HG02840 (cell line): ENCODE measurements at regions not wholly inside any gene's neighbourhood (a gene's known extent, or its start where the extent isn't known, plus 50 kb on each side); places are given as distances from the start of the nearest gene placed in this dataset.

Source experiments
- ATAC-seq: cut with Tn5 transposase; IDR thresholded peaks from one replicate; pipeline ENCODE4 v1.9.1; 2021; ENCODE audit warnings: mild to moderate bottlenecking, moderate library complexity, moderate number of reproducible peaks; ENCODE audit not compliant: unreplicated experiment, low FRiP score

DNA sequence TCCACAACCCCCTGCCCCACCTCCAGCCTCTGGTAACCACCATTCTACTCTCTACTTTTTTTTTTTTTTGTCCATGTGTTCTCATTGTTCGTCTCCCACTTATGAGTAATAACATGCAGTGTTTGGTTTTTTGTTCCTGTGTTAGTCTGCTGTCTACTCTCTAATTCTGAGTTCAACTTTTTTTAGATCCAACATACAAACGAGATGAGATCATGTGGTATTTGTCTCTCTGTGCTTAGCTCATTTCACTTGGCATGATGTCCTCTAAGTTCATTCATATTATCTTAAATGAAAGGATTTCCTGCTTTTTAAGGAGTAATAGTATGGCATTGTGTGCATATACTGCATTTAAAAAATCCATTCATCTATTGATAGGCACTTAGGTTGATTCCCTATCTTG is 130.9 kb downstream of the NMUR2 start:
- ATAC-seq = no peak

DNA sequence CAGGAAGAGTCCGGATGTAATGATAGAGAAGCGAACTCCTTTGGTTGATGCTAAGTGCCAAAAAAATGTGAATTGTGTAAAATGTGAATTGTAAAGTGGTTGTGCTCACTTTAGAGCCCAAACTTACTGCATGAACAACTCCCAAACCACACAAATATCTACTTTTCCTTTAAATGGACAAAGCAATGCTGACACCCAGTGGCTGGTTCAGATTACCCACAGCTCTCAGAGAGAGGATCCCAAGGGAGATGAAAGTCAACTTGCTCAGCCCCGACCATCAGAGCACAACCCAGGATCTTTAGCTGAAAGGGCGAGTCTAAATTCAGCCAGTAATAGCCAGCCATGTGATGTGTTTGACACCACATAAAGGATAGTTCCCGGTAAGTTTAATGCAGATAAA is 133.7 kb downstream of the NMUR2 start:
- no peak for ATAC-seq

DNA sequence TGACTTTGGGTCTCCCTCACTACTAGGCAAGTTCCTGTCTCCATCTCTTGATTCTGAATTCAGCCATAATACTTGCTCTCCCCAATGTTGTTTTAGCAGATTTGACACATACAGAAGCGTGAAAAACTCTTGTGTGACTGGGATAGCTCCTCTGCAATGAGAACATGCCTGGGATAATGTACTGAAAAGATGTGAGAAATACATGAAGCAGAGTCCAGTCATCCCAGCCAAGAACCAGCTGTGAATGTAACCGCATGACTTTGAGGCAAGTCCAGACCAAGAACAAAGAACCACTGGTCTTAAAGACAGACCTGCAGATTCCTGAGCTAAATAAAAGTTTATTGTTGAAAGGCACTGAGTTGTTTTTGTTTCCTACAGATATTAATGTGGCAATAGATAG is 135.0 kb downstream of the NMUR2 start:
- no peak for ATAC-seq

DNA sequence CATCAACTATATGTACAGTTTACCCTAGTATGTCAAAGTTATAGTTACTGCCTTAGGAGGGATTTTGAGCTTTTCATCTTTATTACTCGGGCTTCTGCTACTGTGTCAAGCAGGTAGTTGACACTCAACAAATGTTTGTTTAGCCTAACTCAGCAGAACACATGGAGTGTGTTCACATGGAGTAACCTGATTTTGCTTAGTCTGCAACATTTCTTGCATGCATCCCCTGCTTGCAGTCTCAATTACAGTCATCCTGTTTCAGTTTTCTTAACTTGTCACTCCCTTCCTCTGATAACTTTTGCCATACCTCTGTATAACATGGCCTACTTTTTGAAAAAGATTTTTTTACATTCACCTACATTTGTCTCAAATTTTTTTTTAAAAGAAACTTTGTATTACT is 135.5 kb downstream of the NMUR2 start:
- no peak for ATAC-seq

DNA sequence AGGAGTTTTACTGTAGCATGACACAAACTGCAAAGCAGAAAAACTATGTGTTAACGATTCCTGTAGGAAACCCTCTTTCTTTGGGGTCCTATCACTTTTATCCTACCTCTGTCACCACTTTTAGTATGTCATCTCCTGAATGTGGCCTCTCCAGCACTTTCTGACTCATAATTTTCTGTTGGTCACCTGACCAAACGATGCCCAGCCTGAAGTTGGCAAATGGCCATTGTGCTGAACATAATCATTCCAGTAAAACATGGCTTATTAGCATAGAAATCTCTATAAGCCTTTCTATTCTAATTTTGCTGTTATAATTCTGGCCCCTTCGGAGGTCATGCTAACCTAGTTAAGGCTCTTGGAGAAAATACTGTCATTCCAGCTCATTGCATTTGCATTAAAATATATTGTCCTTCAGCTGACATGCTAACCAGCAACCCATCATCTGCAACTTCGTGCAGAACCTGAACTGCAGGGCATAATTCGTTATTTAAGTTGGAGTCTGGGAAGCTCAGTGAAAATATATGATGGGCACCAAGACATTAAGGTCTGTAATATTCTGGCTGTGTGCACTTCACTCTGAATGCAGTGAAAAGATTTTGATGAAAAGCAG is 140.3 kb downstream of the NMUR2 start:
- ATAC-seq = no peak

DNA sequence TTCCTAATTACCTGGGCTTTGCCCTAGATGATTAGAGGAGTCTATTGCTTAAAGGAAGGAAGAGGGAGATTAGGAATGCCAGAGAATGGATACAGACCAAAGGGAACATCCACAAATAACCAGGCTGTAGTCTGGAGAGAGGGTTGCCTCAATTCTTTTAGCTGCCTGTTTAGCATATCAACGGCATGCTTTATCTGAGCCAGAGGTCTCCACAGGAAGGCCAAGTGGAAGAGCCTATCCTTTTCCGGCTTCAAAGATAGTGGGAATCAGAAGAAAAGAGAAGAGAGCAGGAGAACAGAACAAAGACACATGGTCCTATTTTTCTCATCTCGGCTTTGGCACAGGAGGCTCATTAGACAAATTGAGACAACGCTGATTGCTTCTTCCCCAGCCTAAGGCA is 142.4 kb downstream of the NMUR2 start:
- no peak for ATAC-seq

DNA sequence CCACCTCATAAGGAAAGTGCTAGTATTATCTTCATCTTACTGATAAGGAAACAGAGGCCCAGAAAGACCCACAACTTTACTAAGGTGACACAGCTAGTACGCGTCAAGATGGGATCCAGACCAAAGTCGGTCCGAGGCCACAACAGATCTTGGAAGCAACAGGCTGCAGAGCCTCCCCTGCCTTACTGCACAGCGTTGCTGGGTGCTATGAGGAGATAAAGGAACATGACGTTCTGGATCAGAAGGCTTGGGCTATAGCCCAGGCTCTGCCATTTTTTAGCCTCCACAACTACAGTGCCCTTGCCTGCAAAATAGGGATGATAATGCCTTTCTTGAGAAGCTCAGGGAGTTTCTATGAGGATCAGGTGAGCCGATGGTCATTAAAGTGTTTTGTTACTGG is 144.1 kb downstream of the NMUR2 start:
- ATAC-seq = no peak

DNA sequence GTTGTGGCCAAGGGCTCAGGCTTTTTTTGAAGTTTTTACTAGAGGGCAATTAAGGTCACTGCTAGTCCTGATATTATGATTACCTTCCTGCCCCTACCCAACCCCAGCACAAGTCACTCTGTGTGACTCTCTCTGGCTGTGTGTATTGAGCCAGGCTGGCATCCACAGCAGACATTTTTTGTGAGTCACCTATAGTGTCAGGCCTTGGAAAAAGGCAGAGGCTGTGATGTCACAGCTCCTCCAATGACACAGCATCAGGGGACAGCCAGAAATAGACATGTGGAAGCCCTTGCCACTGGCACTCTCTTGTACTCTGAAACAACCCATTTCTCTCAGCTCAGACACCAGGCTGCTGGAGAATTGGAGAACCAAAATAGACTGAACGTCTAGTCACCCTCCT is 145.4 kb downstream of the NMUR2 start:
- no peak for ATAC-seq

DNA sequence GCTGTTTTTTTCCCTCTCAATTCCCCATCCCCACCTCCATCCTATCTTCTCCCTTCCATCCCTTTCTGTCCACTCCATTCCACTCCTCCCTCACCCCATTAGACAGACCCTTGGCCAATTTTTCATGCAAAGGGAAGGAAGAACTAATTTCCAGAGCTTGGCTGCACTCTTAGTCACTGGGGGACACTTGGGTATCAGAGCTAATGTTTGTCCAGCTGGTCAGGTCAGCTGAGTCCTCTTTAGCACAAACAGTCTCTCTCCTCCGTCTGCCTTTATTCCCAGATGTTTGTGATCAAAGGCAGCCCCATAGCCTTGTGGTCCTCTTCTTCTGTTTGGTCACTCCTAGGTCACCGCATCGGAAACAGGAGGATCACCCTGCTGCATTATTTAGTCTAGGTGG is 148.5 kb downstream of the NMUR2 start:
- ATAC-seq = no peak

DNA sequence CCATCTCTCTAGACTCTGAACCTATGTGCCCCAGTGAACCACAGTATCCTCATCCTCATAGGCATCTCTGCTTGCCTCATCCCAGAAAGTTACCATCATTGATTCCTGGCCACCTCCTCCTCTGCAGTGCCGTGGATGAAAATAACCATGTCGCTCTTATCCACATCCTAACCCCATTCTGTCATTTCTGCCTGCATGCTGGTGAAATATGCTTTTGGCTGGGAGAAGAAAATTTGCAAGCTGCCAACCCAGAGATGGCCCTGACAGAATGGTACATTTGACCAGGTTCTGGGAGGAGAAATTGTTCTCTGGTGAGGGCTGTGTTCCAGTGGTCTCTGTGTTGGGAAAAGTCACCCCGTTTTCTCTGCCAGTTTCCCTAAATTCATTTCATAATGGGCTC is 149.7 kb downstream of the NMUR2 start:
- no peak for ATAC-seq

DNA sequence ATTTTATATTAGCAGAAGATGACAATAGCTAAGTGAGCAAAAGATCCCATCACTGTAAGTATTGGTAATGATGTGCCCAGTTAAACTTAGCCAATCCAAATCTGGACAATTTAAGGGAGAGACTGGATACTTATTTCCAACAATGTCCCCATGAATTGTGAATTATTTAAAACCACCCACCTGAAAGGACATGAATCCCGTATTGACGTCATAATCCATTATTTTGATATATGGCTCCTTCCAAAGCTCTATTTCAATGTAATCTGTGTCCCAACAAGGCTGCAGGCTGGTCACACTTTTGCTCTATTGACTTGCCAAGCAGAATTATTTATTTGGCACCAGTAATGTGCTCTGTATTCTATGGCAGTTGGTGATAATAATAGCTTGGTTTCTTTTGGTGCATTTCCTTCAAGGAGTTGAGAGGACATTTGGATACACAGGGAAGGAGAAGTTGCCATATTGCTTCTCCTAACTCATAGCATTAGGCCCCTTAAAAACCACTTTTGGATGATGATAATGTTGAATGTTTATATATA is 157.2 kb downstream of the NMUR2 start:
- ATAC-seq = no peak

DNA sequence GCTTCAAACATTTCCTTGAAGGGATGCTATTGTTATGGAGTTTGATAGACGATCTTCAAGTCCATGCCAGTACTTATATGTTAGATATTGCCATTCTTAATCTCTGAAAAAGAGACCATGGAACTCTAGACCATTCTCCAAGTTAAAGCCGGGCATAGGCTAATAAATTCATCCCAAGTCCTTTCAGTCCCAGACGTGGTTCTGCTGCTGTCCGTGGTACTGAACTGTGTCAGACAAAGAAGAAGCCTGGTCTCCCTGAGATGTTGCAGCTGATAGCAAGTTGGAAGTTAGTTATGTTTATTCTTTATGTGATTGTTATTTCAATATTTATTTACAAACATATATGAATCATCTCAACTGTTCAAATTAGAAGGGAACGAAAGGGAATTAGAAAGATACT is 158.7 kb downstream of the NMUR2 start:
- no peak for ATAC-seq

DNA sequence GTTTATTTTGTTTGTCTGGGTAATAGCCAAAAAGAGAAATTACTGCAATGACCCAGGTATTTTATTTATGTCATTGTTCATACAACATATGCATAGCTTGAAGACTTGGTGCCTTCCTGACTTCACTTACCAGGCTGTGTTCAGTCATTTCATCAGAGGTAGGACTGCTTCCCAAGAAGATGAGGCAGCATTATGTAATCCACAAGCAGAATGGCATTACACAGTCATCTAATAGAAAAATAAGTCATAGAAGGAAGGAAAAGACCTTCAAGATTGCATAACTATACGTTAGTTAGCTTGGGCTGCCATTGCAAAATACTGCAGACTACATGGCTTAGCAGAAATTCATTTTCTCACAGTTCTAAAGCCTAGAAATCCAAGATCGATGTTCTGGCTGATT is 167.5 kb downstream of the NMUR2 start:
- ATAC-seq = no peak

DNA sequence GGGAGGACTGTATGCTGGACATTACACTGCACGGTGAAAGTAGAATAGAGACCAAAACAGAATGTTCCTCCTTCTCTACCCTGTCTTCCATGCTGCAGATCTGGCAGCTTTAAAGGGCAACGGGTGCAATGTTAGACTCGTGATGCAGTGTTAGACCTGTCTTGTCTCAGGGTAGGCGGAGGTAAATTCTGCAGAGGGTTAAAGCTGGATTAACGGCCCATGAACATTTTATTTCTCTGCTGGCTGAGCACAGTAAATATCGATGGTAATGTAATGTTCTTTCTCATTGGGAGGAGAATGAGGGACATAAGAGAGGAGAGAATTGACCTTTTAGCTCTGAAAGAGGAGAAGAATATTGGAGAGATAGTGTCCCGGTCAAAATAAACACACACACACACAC is 178.9 kb downstream of the NMUR2 start:
- ATAC-seq = no peak

DNA sequence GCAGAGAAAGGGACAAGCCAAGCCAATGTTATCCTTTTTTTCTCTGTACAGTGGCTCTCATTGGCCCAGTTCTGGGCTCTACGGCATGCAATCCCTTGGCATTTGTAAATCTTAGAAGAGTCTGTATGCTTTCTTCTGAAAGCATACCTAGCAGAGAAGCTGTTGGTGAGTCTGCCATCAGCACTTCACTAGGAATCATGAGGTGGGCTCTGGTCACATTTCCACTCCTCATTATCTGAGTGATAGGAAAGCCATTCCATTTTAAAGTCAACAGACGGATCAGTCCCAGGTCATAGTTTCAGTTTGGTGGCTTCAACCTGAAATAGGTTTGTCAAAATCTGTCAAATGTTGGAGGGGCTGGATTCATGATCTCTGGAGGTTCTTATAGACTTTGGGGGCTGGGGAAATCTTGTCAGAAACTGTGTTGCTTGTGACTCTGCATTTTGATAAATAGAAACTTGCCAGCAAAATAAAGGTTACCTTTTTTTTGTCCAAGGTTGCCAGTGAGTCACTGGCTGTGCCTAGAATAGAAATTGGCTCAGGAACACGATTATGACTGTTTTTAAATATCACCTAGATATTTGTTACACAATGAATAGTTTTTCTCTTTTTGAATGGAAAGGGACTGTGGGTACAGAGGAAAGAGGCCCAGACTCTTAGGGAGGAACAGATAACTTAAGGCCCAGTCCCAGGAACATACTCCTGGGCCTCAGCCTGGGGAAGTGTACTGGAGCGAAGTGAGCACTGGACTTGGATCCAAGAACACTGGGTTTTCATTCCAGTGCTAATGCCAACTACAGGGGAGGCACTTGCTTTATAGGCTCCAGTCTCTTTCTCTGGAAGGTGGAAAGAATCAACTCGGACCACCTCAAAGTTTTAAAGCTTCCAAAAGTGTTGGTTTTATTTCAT is 183.1 kb downstream of the NMUR2 start:
- no peak for ATAC-seq

DNA sequence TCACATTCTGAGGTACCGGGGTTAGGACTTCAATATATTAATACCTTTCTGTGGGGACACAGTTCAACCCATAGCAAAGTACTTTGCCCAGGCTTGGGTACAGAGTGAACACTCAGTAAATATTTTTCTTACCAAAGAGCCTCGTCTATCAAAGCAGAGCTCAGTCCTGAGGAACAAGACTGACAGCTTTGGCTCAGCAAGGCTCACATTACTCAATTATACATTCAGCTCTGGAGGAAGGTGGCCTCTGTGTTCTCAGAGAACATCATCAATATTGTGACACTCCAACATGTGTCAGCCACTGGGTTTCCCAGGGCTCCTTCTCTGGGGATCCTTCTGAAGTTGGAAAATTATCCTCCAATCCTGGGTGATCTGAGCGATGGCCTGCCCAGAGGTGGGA is 186.4 kb downstream of the NMUR2 start:
- ATAC-seq = no peak

DNA sequence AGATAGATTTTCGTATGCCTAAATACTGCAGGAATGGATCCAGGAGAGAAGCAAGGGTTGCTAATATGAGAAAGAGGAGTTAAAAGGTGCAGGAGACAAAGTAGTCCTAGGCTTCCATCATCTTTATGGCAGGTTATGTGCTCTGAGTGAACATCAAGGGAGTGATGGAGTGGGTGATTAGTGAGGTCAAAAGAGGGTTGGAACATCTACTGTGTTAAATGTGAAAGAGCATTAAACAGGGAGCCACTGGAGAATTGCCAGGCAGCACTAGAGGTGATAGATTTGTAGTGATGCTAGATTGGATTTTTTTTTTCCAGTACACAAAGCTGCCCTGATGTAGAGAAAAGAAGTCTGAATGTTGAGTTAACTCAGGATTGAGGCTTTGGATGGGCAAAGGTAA is 199.3 kb downstream of the NMUR2 start:
- ATAC-seq = no peak

DNA sequence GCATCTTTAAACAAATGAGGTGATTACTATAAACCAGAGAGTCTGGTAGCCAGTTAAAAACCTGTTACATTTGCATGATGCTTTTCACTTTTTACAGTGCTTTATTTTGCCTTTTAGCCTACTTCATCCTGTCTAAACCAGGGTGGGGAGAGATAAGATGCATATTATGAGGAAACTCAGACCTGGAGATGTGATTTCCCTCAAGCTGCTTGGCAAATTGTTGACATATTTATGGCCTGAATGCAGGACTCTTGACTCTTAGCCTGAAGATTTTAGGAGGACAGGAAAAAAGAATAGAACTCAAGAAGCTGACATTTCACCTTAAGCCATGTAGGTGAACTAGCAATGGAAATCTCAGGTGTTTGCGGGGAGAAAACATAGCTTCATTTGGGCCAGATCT is 202.8 kb downstream of the NMUR2 start:
- no peak for ATAC-seq

DNA sequence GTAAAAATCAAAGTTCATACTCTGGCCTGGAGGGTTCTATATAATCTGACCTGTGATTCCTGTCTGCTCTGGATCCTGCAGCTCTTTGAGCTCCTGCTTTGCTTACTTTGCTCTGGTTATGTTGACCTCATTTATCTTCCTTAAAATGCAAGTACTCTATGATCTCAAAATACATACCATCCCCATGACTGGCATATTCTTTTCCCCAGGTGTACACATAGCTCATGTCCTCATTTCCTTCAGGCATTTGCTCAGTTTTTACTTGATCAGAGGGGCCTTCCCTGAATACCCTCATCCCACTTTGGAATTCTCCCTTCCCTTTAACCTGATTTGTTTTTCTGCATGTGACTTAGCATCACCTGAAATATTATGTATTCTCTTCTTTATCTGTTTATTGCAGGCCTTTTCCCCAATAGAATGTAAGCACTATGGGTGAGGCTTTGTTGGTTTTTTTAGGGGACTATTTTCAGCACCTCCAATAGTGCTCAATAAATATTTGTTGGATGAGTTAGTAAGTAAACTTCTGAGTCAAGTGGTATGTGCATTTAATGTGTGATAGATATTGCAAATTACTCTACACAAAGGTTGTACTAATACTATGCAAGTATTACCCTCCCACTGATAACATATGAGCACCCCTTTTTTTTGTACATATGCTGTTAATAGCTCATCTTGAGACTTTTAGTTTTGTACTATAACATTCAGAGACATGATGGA is 211.5 kb downstream of the NMUR2 start:
- ATAC-seq = no peak

DNA sequence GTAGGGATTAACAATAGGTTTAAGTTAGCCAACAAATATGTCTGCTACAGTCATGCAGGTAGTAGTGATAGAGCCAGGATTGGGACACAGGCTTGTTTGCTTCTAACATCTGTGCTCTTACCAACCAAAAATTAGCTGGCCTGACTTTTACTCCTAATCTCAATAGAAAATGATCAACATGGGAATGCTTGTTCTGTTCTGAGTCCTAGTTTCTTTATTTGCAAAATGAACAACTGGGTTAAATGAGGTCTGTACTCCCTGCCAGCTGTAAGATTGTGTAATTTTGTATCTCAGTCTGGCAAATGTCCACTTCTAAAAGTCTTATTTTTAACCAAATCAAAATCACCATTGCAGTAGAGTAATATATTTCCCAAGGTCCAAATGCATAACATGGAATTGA is 216.8 kb downstream of the NMUR2 start:
- no peak for ATAC-seq

DNA sequence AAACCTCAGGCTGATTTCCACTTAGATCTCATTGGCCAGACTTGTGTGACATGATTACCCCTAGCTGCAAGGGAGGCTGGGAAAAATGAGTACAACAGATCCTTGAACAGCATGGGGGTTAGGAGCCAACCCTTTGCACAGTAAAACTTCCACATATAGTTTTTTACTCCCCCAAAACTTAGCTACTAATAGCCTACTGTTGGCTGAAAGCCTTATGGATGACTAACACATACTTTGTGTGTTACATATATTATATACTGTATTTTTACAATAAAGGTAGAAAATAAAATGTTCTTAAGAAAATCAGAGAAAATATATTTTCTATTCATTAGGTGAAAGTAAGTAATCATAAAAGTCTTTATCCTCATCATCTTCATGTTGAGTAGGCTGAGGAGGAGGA is 217.4 kb downstream of the NMUR2 start:
- no peak for ATAC-seq
